IPS DF 6.9 (cell line): ENCODE measurements at regions not wholly inside any gene's neighbourhood (a gene's known extent, or its start where the extent isn't known, plus 50 kb on each side); places are given as distances from the start of the nearest gene placed in this dataset.

Experiments
- DNase-seq: peaks from one replicate; pipeline ENCODE4 v3.0.0-alpha.2; 2013; ENCODE audit warnings: low read depth, low spot score
- H3K27ac ChIP-seq: one replicate; pipeline ENCODE4 v1.5.1; 2013; ENCODE audit warnings: low read length, control low read depth
- H3K27me3 ChIP-seq: 2 replicates; pipeline ENCODE4 v1.6.1; 2013; ENCODE audit warnings: mild to moderate bottlenecking, low read length; ENCODE audit not compliant: control insufficient read depth, insufficient read depth
- H3K36me3 ChIP-seq: 2 replicates; pipeline ENCODE4 v1.6.1; 2013; ENCODE audit warnings: low read length; ENCODE audit not compliant: control insufficient read depth, insufficient read depth
- H3K4me1 ChIP-seq: 2 replicates; pipeline ENCODE4 v1.6.1; 2013; ENCODE audit warnings: low read length; ENCODE audit not compliant: control insufficient read depth, insufficient read depth
- H3K4me3 ChIP-seq: 2 replicates; pipeline ENCODE4 v1.5.1; 2013; ENCODE audit warnings: mild to moderate bottlenecking, low read length
- H3K9me3 ChIP-seq: 2 replicates; pipeline ENCODE4 v1.6.1; 2013; ENCODE audit warnings: low read length, inconsistent platforms; ENCODE audit not compliant: control insufficient read depth, insufficient read depth
- WGBS: extraction: QIAGEN DNeasy Blood & Tissue Kit; methylation state at CpG from one replicate; pipeline ENCODE4 v1.1.7; 2013; ENCODE audit warnings: mixed read lengths, missing lambda C conversion rate; ENCODE audit not compliant: insufficient read length, insufficient coverage; 5-methylcytosine and 5-hydroxymethylcytosine counted together

DNA sequence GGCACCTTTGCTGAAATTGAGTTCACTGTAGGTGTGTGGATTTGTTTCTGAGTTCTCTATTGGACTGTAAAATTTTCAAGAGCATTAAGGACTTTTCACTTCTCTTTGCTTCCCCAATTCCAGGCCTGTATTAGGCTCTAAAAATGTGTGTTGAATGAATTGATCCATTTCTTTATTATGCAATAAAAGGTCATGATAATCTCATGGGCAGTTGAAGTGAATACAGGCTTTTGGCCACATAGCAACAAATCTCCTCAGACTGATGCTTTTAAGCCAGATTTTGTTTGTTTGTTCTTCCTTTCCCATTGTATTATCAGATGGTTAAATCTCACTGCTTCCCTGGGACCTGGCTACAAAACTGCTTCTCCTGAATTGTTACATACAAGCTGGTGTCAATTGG is 258.0 kb upstream of the FAR2 start:
- no peaks in the 10 kb centered on the region for H3K9me3 ChIP-seq
- no peaks in the 10 kb centered on the region for H3K4me1 ChIP-seq
- no peak for DNase-seq
- no peaks in the 10 kb centered on the region for H3K27me3 ChIP-seq
- H3K4me3 ChIP-seq, result no peak overlapping the region
- no peak overlapping the region for H3K27ac ChIP-seq
- no peaks in the 10 kb centered on the region for H3K36me3 ChIP-seq

DNA sequence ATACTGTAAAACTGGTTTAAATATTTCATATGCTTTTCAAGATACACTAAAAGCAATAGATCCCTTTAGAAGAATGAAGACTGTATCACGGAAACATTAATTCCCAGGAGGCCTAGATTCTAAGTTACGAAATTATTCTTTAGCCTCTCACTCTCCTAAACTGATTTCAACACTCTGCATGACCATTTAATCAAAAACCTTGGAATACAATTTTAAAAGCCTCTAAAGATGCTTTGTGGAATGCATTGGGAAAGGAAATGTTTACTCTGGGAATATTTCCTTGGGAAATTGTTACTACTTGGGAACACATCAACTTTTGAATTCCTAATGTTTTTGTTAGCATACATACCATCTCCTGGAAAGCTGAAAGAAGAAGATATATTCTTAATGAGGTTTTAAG is 255.7 kb upstream of the FAR2 start:
- no peaks in the 10 kb centered on the region for H3K9me3 ChIP-seq
- no peak overlapping the region for H3K4me3 ChIP-seq
- no peaks in the 10 kb centered on the region for H3K27me3 ChIP-seq
- DNase-seq, result no peak
- H3K36me3 ChIP-seq, result no peaks in the 10 kb centered on the region
- no peaks in the 10 kb centered on the region for H3K4me1 ChIP-seq
- no peak overlapping the region for H3K27ac ChIP-seq
- WGBS, result no CpG with 5 or more reads among the region's 2 CpGs

DNA sequence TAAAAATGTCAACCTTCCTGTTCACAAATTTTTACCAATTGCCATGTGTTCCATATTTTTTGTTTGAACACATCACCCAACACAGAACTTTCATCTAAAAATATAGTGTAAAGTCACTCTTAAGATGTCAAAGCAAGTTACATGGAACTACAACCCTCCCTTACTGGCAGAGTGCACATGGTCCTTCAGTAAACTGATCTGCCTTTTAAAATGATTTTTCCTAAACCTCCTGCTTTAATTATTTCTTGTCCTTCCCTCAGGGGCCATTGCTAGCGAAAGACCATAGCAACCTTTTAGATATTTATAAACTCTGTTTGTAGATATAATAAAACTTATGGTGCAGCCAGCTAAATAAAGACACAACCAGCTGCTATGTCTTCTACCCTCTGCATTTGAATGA is 255.2 kb upstream of the FAR2 start:
- no peaks in the 10 kb centered on the region for H3K36me3 ChIP-seq
- no peaks in the 10 kb centered on the region for H3K9me3 ChIP-seq
- WGBS, result no CpG with 5 or more reads among the region's 1 CpG
- no peaks in the 10 kb centered on the region for H3K4me1 ChIP-seq
- H3K27me3 ChIP-seq, result no peaks in the 10 kb centered on the region
- no peak for DNase-seq
- H3K4me3 ChIP-seq, result no peak overlapping the region
- no peak overlapping the region for H3K27ac ChIP-seq

DNA sequence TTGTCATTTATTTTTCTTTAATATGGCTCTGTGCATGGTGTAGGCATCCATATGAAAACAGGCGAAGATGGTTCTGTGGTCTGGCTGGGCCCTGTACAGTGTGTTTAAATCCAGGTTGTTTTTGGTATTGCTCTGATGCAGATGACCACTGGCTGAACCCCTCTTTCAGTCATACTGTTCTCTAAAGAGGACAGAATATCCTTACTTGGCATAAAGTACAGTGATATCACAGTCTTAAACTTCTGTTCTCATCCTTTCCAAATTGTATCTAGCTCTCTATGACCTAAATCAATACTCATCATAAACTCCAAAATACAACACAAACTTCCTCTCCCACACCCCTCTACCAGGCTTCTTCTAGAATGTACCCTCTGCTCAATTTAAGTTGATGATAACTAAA is 252.7 kb upstream of the FAR2 start:
- H3K27me3 ChIP-seq, result no peaks in the 10 kb centered on the region
- no CpG with 5 or more reads among the region's 1 CpG for WGBS
- H3K27ac ChIP-seq, result no peak overlapping the region
- no peak for DNase-seq
- no peaks in the 10 kb centered on the region for H3K4me1 ChIP-seq
- no peaks in the 10 kb centered on the region for H3K9me3 ChIP-seq
- no peaks in the 10 kb centered on the region for H3K36me3 ChIP-seq
- no peak overlapping the region for H3K4me3 ChIP-seq

DNA sequence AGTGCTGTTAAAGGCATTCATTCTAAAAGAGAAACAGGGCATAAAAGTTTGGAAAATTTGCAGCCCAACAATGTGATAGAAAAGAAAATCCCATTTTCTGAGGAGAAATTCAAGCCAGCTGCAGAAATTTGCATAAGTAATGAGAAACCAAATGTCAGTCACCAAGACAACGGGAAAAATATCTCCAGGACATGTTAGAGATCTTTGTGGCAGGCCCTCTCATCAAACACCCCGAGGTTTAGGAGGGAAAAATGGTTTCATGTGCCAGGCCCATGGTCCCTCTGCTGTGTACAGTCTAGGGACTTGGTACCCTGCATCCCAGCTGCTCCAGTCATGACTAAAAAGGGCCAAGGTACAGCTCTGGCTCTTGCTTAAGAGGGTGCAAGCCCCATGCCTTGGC is 251.0 kb upstream of the FAR2 start:
- H3K4me3 ChIP-seq, result no peak overlapping the region
- H3K9me3 ChIP-seq, result no peaks in the 10 kb centered on the region
- H3K27me3 ChIP-seq, result no peaks in the 10 kb centered on the region
- no CpG with 5 or more reads among the region's 2 CpGs for WGBS
- no peaks in the 10 kb centered on the region for H3K4me1 ChIP-seq
- no peaks in the 10 kb centered on the region for H3K36me3 ChIP-seq
- DNase-seq, result no peak
- H3K27ac ChIP-seq, result no peak overlapping the region

DNA sequence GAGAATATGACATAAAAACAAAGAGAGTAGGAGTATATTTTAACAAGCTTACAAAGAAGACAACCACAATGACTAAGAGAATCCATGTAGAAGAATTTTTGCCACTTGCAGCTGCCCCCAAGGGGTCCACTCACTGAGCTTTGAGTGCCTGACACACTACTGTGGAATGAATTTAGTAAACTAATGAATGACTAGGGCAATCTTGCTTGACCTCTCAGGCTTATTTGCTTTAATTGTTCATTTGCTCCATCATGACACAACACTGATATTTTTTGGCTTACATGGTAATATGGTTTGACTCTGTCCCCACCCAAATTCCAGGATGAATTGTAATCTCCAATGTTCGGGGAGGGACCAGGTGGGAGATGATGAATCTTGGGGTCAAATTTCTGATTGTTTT is 249.1 kb upstream of the FAR2 start:
- no CpG with 5 or more reads among the region's 1 CpG for WGBS
- H3K36me3 ChIP-seq, result no peaks in the 10 kb centered on the region
- no peaks in the 10 kb centered on the region for H3K27me3 ChIP-seq
- no peak overlapping the region for H3K4me3 ChIP-seq
- no peak for DNase-seq
- no peaks in the 10 kb centered on the region for H3K4me1 ChIP-seq
- no peak overlapping the region for H3K27ac ChIP-seq
- H3K9me3 ChIP-seq, result no peaks in the 10 kb centered on the region

DNA sequence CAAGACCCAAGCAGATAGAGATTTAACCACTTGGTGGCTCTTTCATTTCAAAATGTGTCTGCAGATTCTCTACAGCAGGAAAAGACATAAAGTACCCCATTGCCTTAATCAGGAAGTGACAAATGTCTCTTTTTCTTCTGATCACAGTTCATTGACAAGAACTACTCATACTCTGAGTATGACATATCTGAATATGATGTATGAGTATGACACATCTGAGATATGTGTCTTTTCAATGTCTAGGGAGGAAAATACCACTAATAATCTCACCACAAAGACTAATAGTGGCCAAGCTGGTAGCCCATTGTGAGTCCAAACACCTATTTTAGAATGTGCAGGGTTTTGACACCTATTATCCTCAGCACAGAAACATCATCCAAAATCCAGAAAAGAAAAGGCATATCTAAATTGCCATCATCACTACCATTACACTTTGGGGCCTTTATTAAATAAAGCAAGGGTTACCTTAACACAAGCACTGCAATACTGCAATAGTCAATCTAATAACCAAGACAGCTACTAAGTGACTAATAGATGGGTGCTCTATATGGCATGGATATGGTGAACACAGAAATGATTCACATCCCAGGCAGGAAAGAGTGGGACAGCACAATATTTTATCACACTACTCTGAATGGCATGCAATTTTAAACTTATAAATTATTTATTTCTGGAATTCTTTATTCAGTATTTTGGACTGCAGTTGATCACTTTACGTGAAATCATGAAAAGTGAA is 243.7 kb upstream of the FAR2 start:
- Histone ChIP-seq H3K27me3 (no peaks in the 10 kb centered on the region), H3K9me3 (no peaks in the 10 kb centered on the region), H3K27ac (no peak overlapping the region), H3K4me3 (no peak overlapping the region), H3K4me1 (no peaks in the 10 kb centered on the region), H3K36me3 (no peaks in the 10 kb centered on the region)
- WGBS, result no CpG with 5 or more reads among the region's 1 CpG
- DNase-seq, result no peak

DNA sequence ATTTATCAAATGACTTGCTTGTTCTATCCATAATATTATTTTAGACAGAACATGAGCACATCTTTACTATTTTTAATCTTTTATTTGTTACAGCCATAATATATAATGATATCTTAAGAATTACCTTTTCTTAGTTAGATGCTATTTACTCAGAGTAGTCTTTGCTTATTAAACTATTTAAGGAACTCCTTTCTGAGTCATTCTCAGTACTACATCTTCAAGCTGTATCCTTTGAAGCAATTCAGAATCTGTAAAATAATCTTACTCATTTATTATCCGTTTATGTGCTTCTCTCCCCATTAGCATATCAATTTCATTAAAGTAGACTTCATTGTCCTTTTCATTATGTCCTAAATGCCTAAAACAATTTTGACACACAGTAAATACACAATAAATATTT is 240.4 kb upstream of the FAR2 start:
- Histone ChIP-seq H3K27me3 (no peaks in the 10 kb centered on the region; the same call in 1 of the 2 replicates), H3K4me3 (no peak overlapping the region), H3K4me1 (no peaks in the 10 kb centered on the region), H3K36me3 (no peaks in the 10 kb centered on the region), H3K9me3 (peaks cover 3% of the 10 kb centered on the region; the same call in 1 of the 2 replicates), H3K27ac (no peak overlapping the region)
- DNase-seq, result no peak
- no CpG with 5 or more reads among the region's 1 CpG for WGBS

DNA sequence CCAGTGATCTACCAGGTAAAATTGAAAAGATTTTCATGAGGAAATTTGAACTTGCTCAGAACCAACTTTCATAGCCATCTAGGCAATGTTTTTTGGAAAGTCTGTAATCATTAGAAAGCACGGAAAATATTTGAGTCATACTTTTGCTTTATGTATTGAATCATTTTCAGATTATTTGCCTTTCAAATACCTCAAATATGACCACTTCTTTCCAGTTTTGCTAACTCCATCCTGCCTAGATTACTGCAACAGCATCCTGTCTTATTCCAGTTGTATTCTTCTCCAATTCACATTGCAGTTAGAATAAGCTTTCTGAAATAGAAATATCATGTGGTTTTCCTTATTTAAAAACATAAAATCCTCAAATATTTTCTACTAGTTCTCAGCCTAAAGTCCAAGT is 239.8 kb upstream of the FAR2 start:
- no peak for DNase-seq
- no CpG with 5 or more reads among the region's 1 CpG for WGBS
- H3K4me1 ChIP-seq, result no peaks in the 10 kb centered on the region

DNA sequence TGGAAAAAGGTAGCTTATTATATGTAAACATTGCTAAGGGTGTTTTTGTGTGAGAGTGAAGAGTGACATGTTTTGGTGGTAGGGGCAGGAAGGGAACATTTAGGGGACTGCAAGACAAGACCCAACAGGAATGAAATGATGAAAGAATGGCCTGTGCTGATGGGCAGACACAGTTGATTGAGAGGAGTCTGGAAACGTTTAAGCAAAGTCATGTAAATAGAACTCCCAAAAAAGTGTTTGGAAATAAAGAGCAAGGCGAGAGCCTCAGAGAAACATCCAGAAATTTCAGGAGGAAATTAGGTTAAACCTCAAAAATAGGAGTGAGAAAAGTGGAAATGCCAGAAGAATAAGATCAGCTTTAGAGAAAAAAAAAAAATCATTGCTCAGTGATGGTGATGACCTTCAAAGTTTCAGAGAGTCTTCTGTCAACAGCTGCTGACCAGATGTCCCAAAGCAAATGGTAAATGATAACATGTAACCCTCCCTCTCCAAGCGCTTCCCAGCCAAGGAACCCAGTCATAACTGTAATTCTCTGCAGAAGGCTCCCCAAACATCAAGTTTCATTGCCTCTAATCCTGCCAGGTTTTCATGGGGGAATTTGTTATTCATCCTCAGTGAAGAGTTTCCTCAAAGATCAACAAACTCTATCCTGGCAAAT is 223.2 kb upstream of the FAR2 start:
- Histone ChIP-seq H3K4me1 (no peaks in the 10 kb centered on the region), H3K27me3 (no peaks in the 10 kb centered on the region), H3K27ac (no peak overlapping the region), H3K36me3 (no peaks in the 10 kb centered on the region), H3K4me3 (no peak overlapping the region), H3K9me3 (no peaks in the 10 kb centered on the region)
- WGBS, result no CpG with 5 or more reads among the region's 3 CpGs
- DNase-seq, result no peak

More for the DNA sequence above, 239.8 kb upstream of the FAR2 start:
- no peak overlapping the region for H3K4me3 ChIP-seq
- H3K27ac ChIP-seq, result no peak overlapping the region
- no peaks in the 10 kb centered on the region; the same call in 1 of the 2 replicates for H3K27me3 ChIP-seq
- H3K36me3 ChIP-seq, result no peaks in the 10 kb centered on the region
- peaks cover 4% of the 10 kb centered on the region; the same call in 1 of the 2 replicates for H3K9me3 ChIP-seq

DNA sequence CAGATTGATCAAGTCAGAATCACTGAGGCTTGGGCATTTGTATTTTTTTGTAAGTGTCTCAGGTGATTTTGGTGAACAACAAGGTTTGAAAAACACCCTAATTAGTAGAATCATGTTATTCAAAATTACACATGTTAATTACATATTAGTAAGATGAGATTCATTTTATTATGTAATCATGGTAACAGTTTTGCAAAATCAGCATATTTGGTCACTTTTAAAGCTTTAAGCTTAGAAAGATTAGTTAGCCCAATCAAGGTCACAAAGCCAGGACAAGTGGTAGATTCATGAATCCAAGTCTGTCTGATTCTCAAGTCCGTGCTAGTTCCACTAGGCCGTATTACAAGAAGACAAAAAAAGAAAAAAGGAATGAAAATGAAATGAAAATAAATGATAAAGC is 218.4 kb upstream of the FAR2 start:
- H3K4me1 ChIP-seq, result no peaks in the 10 kb centered on the region
- no peak overlapping the region for H3K4me3 ChIP-seq
- DNase-seq, result no peak
- no peak overlapping the region for H3K27ac ChIP-seq
- no peaks in the 10 kb centered on the region; the same call in 1 of the 2 replicates for H3K27me3 ChIP-seq
- no CpG with 5 or more reads among the region's 2 CpGs for WGBS
- no peaks in the 10 kb centered on the region for H3K9me3 ChIP-seq
- no peaks in the 10 kb centered on the region for H3K36me3 ChIP-seq
